ENCODE measurements at regions not wholly inside any gene's neighbourhood (a gene's known extent, or its start where the extent isn't known, plus 50 kb on each side); places are given as distances from the start of the nearest gene placed in this dataset.

DNA sequence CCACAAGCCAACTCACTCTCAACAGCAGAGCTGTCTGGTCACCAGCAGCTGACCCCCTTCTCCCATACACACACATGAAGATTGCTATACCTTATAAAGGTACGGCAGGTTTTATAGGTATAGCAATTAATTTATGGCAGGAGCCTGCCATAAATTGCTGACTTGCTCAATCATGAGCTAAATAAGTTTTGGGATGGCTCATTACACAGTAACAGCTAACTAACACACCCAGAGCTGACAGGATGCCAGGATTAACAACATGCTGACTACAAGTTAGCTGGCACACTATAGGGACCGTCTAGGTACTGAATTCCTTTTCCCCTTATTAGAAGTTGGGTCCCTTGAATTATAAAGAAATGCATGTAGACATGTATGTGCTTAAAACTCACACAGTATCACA lies 150.3 kb upstream of the KCNJ18 start:
- peaks cover 12% of the 10 kb centered on the region for H3K9me3 Mint-ChIP-seq

DNA sequence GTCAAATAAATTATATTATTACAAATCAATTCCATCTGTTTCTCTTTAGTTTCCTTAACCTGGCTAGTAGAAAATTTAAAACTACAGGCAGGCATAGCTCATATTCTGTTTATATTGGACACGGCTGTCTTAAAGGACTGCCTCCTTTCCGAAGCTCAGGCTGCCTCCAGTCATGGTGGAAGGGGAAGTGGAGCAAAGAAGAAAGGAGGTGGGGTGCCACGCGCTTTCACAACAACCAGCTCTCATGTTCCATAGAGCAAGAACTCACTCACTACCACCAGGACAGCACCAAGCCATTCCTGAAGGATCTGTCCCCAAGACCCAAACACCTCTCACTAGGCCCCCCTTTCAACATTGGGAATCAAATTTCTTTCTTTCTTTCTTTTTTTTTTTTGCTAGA lies 149.3 kb upstream of the KCNJ18 start:
- no peak overlapping the region for H3K4me3 ChIP-seq
- H3K27me3 ChIP-seq: no peaks in the 10 kb centered on the region
- H3F3A ChIP-seq (ENCODE audit: low read depth): no peaks in the 10 kb centered on the region
- H3K4me3 Mint-ChIP-seq: no peak overlapping the region
- no peak for DNase-seq (ENCODE audit: low spot score)
- H3K79me2 ChIP-seq (ENCODE audit: low read depth): no peaks in the 10 kb centered on the region
- H3K9me3 Mint-ChIP-seq: peaks cover 7% of the 10 kb centered on the region
- H3K4me2 ChIP-seq: no peak overlapping the region
- no peaks in the 10 kb centered on the region for H3K4me1 Mint-ChIP-seq
- H3K27me3 Mint-ChIP-seq (ENCODE audit: insufficient read depth, low read depth): no peaks in the 10 kb centered on the region
- TF ChIP-seq, protein P1, sequence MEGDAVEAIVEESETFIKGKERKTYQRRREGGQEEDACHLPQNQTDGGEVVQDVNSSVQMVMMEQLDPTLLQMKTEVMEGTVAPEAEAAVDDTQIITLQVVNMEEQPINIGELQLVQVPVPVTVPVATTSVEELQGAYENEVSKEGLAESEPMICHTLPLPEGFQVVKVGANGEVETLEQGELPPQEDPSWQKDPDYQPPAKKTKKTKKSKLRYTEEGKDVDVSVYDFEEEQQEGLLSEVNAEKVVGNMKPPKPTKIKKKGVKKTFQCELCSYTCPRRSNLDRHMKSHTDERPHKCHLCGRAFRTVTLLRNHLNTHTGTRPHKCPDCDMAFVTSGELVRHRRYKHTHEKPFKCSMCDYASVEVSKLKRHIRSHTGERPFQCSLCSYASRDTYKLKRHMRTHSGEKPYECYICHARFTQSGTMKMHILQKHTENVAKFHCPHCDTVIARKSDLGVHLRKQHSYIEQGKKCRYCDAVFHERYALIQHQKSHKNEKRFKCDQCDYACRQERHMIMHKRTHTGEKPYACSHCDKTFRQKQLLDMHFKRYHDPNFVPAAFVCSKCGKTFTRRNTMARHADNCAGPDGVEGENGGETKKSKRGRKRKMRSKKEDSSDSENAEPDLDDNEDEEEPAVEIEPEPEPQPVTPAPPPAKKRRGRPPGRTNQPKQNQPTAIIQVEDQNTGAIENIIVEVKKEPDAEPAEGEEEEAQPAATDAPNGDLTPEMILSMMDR (IDR thresholded peaks at IDR 0.05): no peak
- TF ChIP-seq EZH2phosphoT487 (IDR thresholded peaks at IDR 0.05): no peak
- no peak for TF ChIP-seq EZH2 (IDR thresholded peaks at IDR 0.05)
- H3K27ac Mint-ChIP-seq: no peak overlapping the region
- H4K20me1 ChIP-seq (ENCODE audit: low read depth): no peaks in the 10 kb centered on the region
- H3K4me1 ChIP-seq: no peaks in the 10 kb centered on the region
- H3K27ac ChIP-seq: no peak overlapping the region
- H3K9me3 ChIP-seq (ENCODE audit: low read depth): no peaks in the 10 kb centered on the region
- H3K36me3 ChIP-seq: no peaks in the 10 kb centered on the region
- no peak overlapping the region for H3K9ac ChIP-seq
- peaks cover 6% of the 10 kb centered on the region for H3K36me3 Mint-ChIP-seq
- H2AFZ ChIP-seq (replicated peaks): no peak overlapping the region

More for the DNA sequence above, 150.3 kb upstream of the KCNJ18 start:
- TF ChIP-seq, protein P1 (IDR thresholded peaks at IDR 0.05): no peak
- TF ChIP-seq EZH2 (IDR thresholded peaks at IDR 0.05) (no peak), EZH2phosphoT487 (IDR thresholded peaks at IDR 0.05) (no peak)
- Histone ChIP-seq H3K4me1 (no peaks in the 10 kb centered on the region), H3K9ac (no peak overlapping the region), H3K4me3 (no peak overlapping the region), H3K27ac (no peak overlapping the region), H3K27me3 (no peaks in the 10 kb centered on the region), H3K36me3 (no peaks in the 10 kb centered on the region), H3K4me2 (no peak overlapping the region), H3K79me2 (ENCODE audit: low read depth) (no peaks in the 10 kb centered on the region), H3F3A (ENCODE audit: low read depth) (no peaks in the 10 kb centered on the region), H2AFZ (replicated peaks) (no peak overlapping the region), H3K9me3 (ENCODE audit: low read depth) (no peaks in the 10 kb centered on the region), H4K20me1 (ENCODE audit: low read depth) (no peaks in the 10 kb centered on the region)
- Mint-ChIP-seq H3K27me3 (ENCODE audit: insufficient read depth, low read depth) (no peaks in the 10 kb centered on the region), H3K4me1 (no peaks in the 10 kb centered on the region), H3K4me3 (no peak overlapping the region), H3K27ac (no peak overlapping the region), H3K36me3 (peaks cover 11% of the 10 kb centered on the region)
- DNase-seq (ENCODE audit: low spot score): no peak

DNA sequence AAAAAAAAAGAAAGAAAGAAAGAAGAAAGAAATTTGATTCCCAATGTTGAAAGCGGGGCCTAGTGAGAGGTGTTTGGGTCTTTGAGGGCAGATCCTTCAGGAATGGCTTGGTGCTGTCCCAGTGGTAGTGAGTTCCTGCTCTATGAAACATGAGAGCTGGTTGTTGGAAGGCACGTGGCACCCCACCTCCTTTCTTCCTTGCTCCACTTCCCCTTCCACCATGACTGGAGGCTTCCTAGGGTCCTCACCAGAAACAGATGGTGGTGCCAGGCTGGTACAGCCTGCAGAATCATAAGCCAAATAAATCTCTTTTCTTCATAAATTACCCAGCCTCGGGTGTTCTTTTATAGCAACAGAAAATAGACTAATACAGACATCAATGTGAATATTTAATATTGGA lies 147.3 kb upstream of the KCNJ18 start:
- Histone ChIP-seq H2AFZ (replicated peaks) (no peak overlapping the region), H3K9me3 (ENCODE audit: low read depth) (no peaks in the 10 kb centered on the region), H3K4me2 (no peak overlapping the region), H3K4me1 (no peaks in the 10 kb centered on the region), H4K20me1 (ENCODE audit: low read depth) (no peaks in the 10 kb centered on the region), H3K27ac (no peak overlapping the region), H3K27me3 (no peaks in the 10 kb centered on the region), H3K4me3 (no peak overlapping the region), H3K36me3 (no peaks in the 10 kb centered on the region), H3K79me2 (ENCODE audit: low read depth) (no peaks in the 10 kb centered on the region), H3F3A (ENCODE audit: low read depth) (no peaks in the 10 kb centered on the region), H3K9ac (no peak overlapping the region)
- Mint-ChIP-seq H3K36me3 (peaks cover 10% of the 10 kb centered on the region), H3K9me3 (no peaks in the 10 kb centered on the region), H3K4me1 (peaks cover 10% of the 10 kb centered on the region), H3K4me3 (no peak overlapping the region), H3K27me3 (ENCODE audit: insufficient read depth, low read depth) (no peaks in the 10 kb centered on the region), H3K27ac (no peak overlapping the region)
- DNase-seq (ENCODE audit: low spot score): no peak
- TF ChIP-seq EZH2 (IDR thresholded peaks at IDR 0.05) (no peak), EZH2phosphoT487 (IDR thresholded peaks at IDR 0.05) (no peak)
- TF ChIP-seq, protein P1 (IDR thresholded peaks at IDR 0.05): no peak
